ENCODE measurements at regions not wholly inside any gene's neighbourhood (a gene's known extent, or its start where the extent isn't known, plus 50 kb on each side); places are given as distances from the start of the nearest gene placed in this dataset.
A peak's percentile ranks its signal among the peaks of the same experiment; 100 is the strongest.

DNA sequence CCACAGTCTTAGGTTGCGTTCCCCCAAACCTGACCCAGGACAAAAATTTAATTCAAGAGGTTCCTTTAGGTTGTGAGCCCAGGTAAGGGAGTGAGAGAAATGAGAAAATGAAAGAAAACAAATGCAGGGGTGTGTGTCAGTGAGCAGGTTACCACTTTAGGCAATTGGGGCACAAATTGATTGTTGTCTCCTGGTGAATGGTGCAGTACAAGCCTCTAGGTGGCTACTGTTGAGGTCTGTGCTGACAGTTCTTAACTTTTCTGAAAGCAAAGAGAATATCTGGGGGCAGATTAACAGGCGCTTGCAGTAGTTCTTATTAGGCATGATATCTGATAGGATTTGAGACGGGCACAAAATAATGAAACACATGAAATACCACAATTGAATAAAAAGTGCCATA is 894.6 kb downstream of the FAM181B start:
- in situ Hi-C loops (cut with MboI) (no loop called here), intact Hi-C loops (cut with micrococcal nuclease; ENCODE audit: unreplicated experiment) (no loop called here)
- H3K9me3 ChIP-seq (replicated peaks; ENCODE audit: control insufficient read depth, insufficient read depth, low read length), result no peaks in the 10 kb centered on the region
- peak; percentile 51; the same call in 2 of the 3 replicates for ATAC-seq
- ChIA-PET RAD21 (ENCODE audit: unreplicated experiment) (no interaction called here), SMC1A (ENCODE audit: uncharacterized antibody, unreplicated experiment) (no interaction called here), POLR2A (no interaction called here), CTCF (no interaction called here)
- no peak overlapping the region for H2AFZ ChIP-seq (ENCODE audit: control insufficient read depth, low read depth, low read length)
- H3K4me3 ChIP-seq, result no peak overlapping the region
- no peak overlapping the region for H3K9ac ChIP-seq (ENCODE audit: control insufficient read depth, insufficient read depth, low read length)
- no TSS peak for BruUV-seq (replicated peaks)
- no peaks in the 10 kb centered on the region for H3K27me3 ChIP-seq (replicated peaks in 1 of 2; ENCODE audit: control insufficient read depth in 2 of 2, insufficient read depth in 2 of 2, low read length in 1 of 2)
- 39% methylated on average over 3 of the region's 3 CpGs for WGBS (ENCODE audit: insufficient coverage, insufficient replicate concordance, low lambda C conversion rate, missing lambda C conversion rate)
- TF ChIP-seq HDAC2 (IDR thresholded peaks at IDR 0.05), result no peak
- no peak for TF ChIP-seq POLR2AphosphoS2 (IDR thresholded peaks at IDR 0.05; ENCODE audit: low read depth, low read length)
- no peak for TF ChIP-seq CHD2 (IDR thresholded peaks at IDR 0.05; ENCODE audit: borderline replicate concordance, low read depth, low read length)
- TF ChIP-seq SREBF1 (IDR thresholded peaks at IDR 0.05; ENCODE audit: low read length), result no peak
- DNase-seq (ENCODE audit: low read depth, low spot score), result no peak
- H3K4me1 ChIP-seq (ENCODE audit: control insufficient read depth, insufficient read depth, low read length), result no peaks in the 10 kb centered on the region
- H3K79me2 ChIP-seq (ENCODE audit: control insufficient read depth, insufficient read depth, low read length), result no peaks in the 10 kb centered on the region
- no peaks in the 10 kb centered on the region for H4K20me1 ChIP-seq (ENCODE audit: control insufficient read depth, insufficient read depth)
- no peak for FAIRE-seq
- H3K36me3 ChIP-seq (ENCODE audit: control insufficient read depth in 2 of 2, insufficient read depth in 2 of 2, low read length in 1 of 2), result no peaks in the 10 kb centered on the region
- H3K27ac ChIP-seq (ENCODE audit: control insufficient read depth, insufficient read depth), result no peak overlapping the region
- H3K4me2 ChIP-seq (ENCODE audit: control insufficient read depth, insufficient read depth), result no peak overlapping the region

DNA sequence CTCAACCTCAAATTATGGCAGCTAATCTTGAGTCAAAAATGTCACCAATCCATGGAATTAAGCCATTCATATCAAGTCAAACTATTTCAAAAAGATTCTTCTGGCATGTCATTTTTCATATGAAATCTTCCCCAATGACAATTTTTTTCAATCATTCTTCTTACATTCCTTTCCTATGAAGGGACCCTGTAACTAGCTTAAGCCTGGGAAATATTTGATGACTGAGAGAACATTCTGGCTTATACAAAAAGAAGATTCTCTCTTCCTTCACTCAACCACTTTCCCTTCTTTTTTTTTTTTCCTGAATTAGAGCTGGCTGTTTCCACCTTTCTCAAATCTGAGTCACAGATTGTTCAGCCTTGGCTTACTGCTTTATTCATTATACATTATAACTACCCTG is 903.7 kb downstream of the FAM181B start:
- Histone ChIP-seq H3K4me2 (ENCODE audit: control insufficient read depth, insufficient read depth) (no peak overlapping the region), H3K4me1 (ENCODE audit: control insufficient read depth, insufficient read depth, low read length) (no peaks in the 10 kb centered on the region), H3K79me2 (ENCODE audit: control insufficient read depth, insufficient read depth, low read length) (no peaks in the 10 kb centered on the region), H3K36me3 (ENCODE audit: control insufficient read depth in 2 of 2, insufficient read depth in 2 of 2, low read length in 1 of 2) (no peaks in the 10 kb centered on the region), H3K27ac (ENCODE audit: control insufficient read depth, insufficient read depth) (no peak overlapping the region), H4K20me1 (ENCODE audit: control insufficient read depth, insufficient read depth) (no peaks in the 10 kb centered on the region), H3K4me3 (no peak overlapping the region), H3K9ac (ENCODE audit: control insufficient read depth, insufficient read depth, low read length) (no peak overlapping the region), H3K9me3 (replicated peaks; ENCODE audit: control insufficient read depth, insufficient read depth, low read length) (no peaks in the 10 kb centered on the region), H3K27me3 (replicated peaks in 1 of 2; ENCODE audit: control insufficient read depth in 2 of 2, insufficient read depth in 2 of 2, low read length in 1 of 2) (no peaks in the 10 kb centered on the region), H2AFZ (ENCODE audit: control insufficient read depth, low read depth, low read length) (no peak overlapping the region)
- ChIA-PET SMC1A (ENCODE audit: uncharacterized antibody, unreplicated experiment) (interaction anchor here (1.1 kb wide), 1 partner anchor 8 kb away, joined by 3 read pairs; no protein-coding TSS in a partner anchor), RAD21 (ENCODE audit: unreplicated experiment) (no interaction called here), POLR2A (no interaction called here), CTCF (no interaction called here)
- BruUV-seq (replicated peaks), result no TSS peak
- in situ Hi-C loops (cut with MboI), result no loop called here
- intact Hi-C loops (cut with micrococcal nuclease; ENCODE audit: unreplicated experiment), result no loop called here
- ATAC-seq (no peak), FAIRE-seq (no peak), DNase-seq (ENCODE audit: low read depth, low spot score) (no peak)
- no peak for TF ChIP-seq POU2F2 (IDR thresholded peaks at IDR 0.05; ENCODE audit: borderline replicate concordance, low read depth, low read length)
- no peak for TF ChIP-seq TARDBP (IDR thresholded peaks at IDR 0.05; ENCODE audit: borderline replicate concordance)
- TF ChIP-seq RCOR1 (conservative IDR thresholded peaks at IDR 0.05; ENCODE audit: low read depth, low read length), result no peak
- no peak for TF ChIP-seq TCF3 (IDR thresholded peaks at IDR 0.05; ENCODE audit: borderline replicate concordance, insufficient read depth, low read depth, low read length)
- TF ChIP-seq POLR2AphosphoS5 (IDR thresholded peaks at IDR 0.05; ENCODE audit: low read length), result no peak
- TF ChIP-seq NBN (IDR thresholded peaks at IDR 0.05), result no peak
- no peak for TF ChIP-seq SREBF2 (IDR thresholded peaks at IDR 0.05; ENCODE audit: low read length)
- TF ChIP-seq CBX5 (IDR thresholded peaks at IDR 0.05; ENCODE audit: low read depth), result no peak
- TF ChIP-seq BHLHE40 (IDR thresholded peaks at IDR 0.05; ENCODE audit: borderline replicate concordance in 1 of 2, low read depth in 2 of 2, low read length in 1 of 2), result no peak
- TF ChIP-seq, protein P1, sequence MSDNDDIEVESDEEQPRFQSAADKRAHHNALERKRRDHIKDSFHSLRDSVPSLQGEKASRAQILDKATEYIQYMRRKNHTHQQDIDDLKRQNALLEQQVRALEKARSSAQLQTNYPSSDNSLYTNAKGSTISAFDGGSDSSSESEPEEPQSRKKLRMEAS (IDR thresholded peaks at IDR 0.05; ENCODE audit: low read depth, low read length), result no peak
- TF ChIP-seq, protein P2, sequence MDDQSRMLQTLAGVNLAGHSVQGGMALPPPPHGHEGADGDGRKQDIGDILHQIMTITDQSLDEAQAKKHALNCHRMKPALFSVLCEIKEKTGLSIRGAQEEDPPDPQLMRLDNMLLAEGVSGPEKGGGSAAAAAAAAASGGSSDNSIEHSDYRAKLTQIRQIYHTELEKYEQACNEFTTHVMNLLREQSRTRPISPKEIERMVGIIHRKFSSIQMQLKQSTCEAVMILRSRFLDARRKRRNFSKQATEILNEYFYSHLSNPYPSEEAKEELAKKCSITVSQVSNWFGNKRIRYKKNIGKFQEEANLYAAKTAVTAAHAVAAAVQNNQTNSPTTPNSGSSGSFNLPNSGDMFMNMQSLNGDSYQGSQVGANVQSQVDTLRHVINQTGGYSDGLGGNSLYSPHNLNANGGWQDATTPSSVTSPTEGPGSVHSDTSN (IDR thresholded peaks at IDR 0.05; ENCODE audit: insufficient replicate concordance, low read depth, low read length), result no peak
- no peak for TF ChIP-seq TCF12 (IDR thresholded peaks at IDR 0.05; ENCODE audit: low read depth, low read length)
- no peak for TF ChIP-seq JUNB (IDR thresholded peaks at IDR 0.05)
- TF ChIP-seq, protein P3, sequence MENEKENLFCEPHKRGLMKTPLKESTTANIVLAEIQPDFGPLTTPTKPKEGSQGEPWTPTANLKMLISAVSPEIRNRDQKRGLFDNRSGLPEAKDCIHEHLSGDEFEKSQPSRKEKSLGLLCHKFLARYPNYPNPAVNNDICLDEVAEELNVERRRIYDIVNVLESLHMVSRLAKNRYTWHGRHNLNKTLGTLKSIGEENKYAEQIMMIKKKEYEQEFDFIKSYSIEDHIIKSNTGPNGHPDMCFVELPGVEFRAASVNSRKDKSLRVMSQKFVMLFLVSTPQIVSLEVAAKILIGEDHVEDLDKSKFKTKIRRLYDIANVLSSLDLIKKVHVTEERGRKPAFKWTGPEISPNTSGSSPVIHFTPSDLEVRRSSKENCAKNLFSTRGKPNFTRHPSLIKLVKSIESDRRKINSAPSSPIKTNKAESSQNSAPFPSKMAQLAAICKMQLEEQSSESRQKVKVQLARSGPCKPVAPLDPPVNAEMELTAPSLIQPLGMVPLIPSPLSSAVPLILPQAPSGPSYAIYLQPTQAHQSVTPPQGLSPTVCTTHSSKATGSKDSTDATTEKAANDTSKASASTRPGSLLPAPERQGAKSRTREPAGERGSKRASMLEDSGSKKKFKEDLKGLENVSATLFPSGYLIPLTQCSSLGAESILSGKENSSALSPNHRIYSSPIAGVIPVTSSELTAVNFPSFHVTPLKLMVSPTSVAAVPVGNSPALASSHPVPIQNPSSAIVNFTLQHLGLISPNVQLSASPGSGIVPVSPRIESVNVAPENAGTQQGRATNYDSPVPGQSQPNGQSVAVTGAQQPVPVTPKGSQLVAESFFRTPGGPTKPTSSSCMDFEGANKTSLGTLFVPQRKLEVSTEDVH (IDR thresholded peaks at IDR 0.05; ENCODE audit: low read depth, partially characterized antibody), result no peak
